Ovary (tissue), 3 donors: ENCODE measurements at regions not wholly inside any gene's neighbourhood (a gene's known extent, or its start where the extent isn't known, plus 50 kb on each side); places are given as distances from the start of the nearest gene placed in this dataset.

ENCODE experiments used
- CTCF ChIP-seq, 3 donors: fragments of 450-650 bp in 2 of 3; fragments of 200-600 bp in 1 of 3; IDR thresholded peaks; one replicate each; pipeline versions ENCODE4 v1.5.1 to v1.8.0; 2016 to 2022; ENCODE audit warnings: antibody characterized with exemption in 3 of 3, mild to moderate bottlenecking in 1 of 3
- EP300 ChIP-seq: sonication (generic); formaldehyde crosslinking; IDR thresholded peaks from one replicate; pipeline ENCODE4 v1.6.1; 2017; ENCODE audit warnings: antibody characterized with exemption
- POLR2A ChIP-seq: fragments of 450-650 bp; IDR thresholded peaks from one replicate; pipeline ENCODE4 v1.6.1; 2017; ENCODE audit warnings: antibody characterized with exemption, mild to moderate bottlenecking, moderate library complexity
- donor health status: DM: no; HTN: no; CAD: no.

GRCh38 chr3:24683090-24683489 lies 188.4 kb upstream of the THRB start:
- TF ChIP-seq CTCF (IDR thresholded peaks at IDR 0.05) (no peak), EP300 (no peak), POLR2A (no peak)
